ENCODE measurements at regions not wholly inside any gene's neighbourhood (a gene's known extent, or its start where the extent isn't known, plus 50 kb on each side); places are given as distances from the start of the nearest gene placed in this dataset.

DNA sequence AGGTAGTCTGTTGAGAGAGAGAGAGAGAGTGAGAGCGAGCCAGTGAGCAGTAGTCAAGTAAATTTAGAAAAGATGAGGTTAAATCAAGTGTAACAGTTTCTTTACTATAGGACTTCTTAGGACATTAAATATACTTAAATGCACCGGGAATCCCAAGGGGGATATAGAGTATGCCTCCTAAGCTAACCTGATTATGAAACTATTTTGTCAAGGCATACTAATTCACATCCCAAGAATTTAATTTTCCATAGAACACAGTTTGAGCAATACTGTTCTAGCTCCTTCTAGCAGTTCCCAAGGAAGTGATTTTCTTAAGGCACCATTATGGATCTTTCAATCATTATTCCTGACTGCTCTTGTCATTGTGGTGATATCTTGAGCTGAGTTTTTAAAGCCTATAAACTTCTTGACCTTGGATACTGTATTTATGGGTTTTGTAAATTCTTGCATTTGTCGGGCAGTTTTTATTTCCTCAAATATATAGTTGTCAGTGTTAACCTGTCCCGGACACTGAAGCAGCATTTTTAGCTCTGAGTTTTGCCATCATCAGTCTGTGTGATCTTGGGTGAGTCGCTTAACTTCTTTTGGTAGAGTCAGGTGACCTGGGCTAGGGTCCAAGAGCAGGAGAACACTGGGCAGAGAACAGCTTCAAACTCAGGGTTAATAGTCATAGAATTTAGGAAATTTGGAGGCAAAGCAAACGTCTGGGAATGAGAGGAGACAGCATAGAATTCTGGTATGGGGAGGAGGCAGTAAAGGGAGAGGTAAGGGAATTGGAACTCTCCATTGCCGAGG, 196.5 kb upstream of the FRMD6 start:
- H3K36me3 ChIP-seq (ENCODE audit: insufficient read depth, low read length): no peaks in the 10 kb centered on the region
- H3K9ac ChIP-seq (ENCODE audit: low read length): no peak overlapping the region
- H3K9me2 ChIP-seq (replicated peaks; ENCODE audit: insufficient read depth, low read length): no peaks in the 10 kb centered on the region
- no peaks in the 10 kb centered on the region for H3K4me1 ChIP-seq (ENCODE audit: low read length)
- no peak overlapping the region for H2AFZ ChIP-seq (ENCODE audit: low read length)
- DNase-seq: no peak
- no peaks in the 10 kb centered on the region for H3K79me2 ChIP-seq (ENCODE audit: low read length)
- no peaks in the 10 kb centered on the region for H3K27me3 ChIP-seq (ENCODE audit: low read length)
- H3K4me3 ChIP-seq (ENCODE audit: low read length): no peak overlapping the region
- no peak overlapping the region for H3K4me2 ChIP-seq (ENCODE audit: low read depth, low read length, poor library complexity, severe bottlenecking)
- no peaks in the 10 kb centered on the region for H4K20me1 ChIP-seq (ENCODE audit: insufficient read depth, low read depth, low read length)
- H3K9me3 ChIP-seq (ENCODE audit: low read length): no peaks in the 10 kb centered on the region
- H3K27ac ChIP-seq (ENCODE audit: low read length): no peak overlapping the region

DNA sequence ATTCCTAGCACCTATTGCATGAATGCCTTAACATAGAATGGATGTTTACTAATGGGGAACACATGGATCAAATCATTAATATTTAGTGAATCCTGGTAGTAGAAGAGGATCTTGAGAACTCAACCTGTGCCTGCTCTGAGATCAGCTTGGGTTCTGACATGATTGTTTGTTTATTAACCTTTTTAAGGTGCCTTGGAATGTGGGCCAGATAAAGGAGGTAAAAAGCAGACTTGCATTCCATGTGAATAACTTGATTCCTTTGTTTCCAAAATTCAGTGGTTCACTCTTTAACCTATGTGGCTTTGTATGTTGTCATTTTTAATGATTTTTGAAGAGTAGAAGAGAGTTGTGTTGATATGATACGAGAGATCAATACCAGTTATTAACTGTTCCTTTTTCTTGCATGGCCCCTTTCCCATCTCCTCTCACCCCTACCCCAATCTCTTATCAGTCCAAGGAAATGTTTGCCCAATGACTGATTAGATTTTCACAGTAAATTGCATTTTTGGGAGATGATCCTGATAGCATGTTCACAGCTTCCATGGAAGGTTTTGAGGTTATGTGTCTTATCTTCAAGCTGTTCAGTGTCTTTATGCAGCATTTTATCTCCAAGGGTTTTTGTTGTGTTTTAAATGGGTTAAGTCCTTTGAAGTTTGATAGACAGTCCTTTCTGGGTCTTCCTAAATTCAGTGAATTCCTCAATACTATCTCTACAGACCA, 193.7 kb upstream of the FRMD6 start:
- no peaks in the 10 kb centered on the region for H3K36me3 ChIP-seq (ENCODE audit: insufficient read depth, low read length)
- H3K9me2 ChIP-seq (replicated peaks; ENCODE audit: insufficient read depth, low read length): no peaks in the 10 kb centered on the region
- H3K79me2 ChIP-seq (ENCODE audit: low read length): no peaks in the 10 kb centered on the region
- no peak overlapping the region for H3K4me3 ChIP-seq (ENCODE audit: low read length)
- H3K9ac ChIP-seq (ENCODE audit: low read length): no peak overlapping the region
- no peak overlapping the region for H3K27ac ChIP-seq (ENCODE audit: low read length)
- no peaks in the 10 kb centered on the region for H3K27me3 ChIP-seq (ENCODE audit: low read length)
- no peak overlapping the region for H2AFZ ChIP-seq (ENCODE audit: low read length)
- DNase-seq: no peak
- H3K4me2 ChIP-seq (ENCODE audit: low read depth, low read length, poor library complexity, severe bottlenecking): no peak overlapping the region
- H3K9me3 ChIP-seq (ENCODE audit: low read length): no peaks in the 10 kb centered on the region
- no peaks in the 10 kb centered on the region for H3K4me1 ChIP-seq (ENCODE audit: low read length)
- no peaks in the 10 kb centered on the region for H4K20me1 ChIP-seq (ENCODE audit: insufficient read depth, low read depth, low read length)

DNA sequence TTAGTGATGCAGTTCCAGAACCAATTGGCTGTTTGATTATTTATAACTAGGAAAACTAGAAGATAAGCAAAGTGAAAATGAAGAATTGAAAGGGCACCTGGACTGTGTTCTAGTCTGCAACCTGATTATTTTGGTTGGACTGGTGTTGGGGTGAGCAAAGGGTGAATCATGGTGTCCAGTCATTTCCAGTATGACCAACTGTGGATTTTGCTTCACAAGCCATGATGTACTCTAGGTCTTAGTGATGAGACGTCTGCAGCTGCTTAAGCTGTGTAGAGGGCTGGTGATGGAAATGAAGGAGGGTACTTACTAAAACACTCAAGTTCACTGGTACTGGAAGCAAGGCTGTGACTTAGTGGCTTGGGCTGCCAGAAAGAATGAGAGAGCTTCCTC, 193.2 kb upstream of the FRMD6 start:
- H2AFZ ChIP-seq (ENCODE audit: low read length): no peak overlapping the region
- no peak overlapping the region for H3K27ac ChIP-seq (ENCODE audit: low read length)
- no peaks in the 10 kb centered on the region for H3K79me2 ChIP-seq (ENCODE audit: low read length)
- no peaks in the 10 kb centered on the region for H3K9me3 ChIP-seq (ENCODE audit: low read length)
- H3K27me3 ChIP-seq (ENCODE audit: low read length): no peaks in the 10 kb centered on the region
- no peaks in the 10 kb centered on the region for H3K36me3 ChIP-seq (ENCODE audit: insufficient read depth, low read length)
- no peaks in the 10 kb centered on the region for H3K9me2 ChIP-seq (replicated peaks; ENCODE audit: insufficient read depth, low read length)
- no peaks in the 10 kb centered on the region for H4K20me1 ChIP-seq (ENCODE audit: insufficient read depth, low read depth, low read length)
- H3K9ac ChIP-seq (ENCODE audit: low read length): no peak overlapping the region
- H3K4me3 ChIP-seq (ENCODE audit: low read length): no peak overlapping the region
- no peaks in the 10 kb centered on the region for H3K4me1 ChIP-seq (ENCODE audit: low read length)
- no peak overlapping the region for H3K4me2 ChIP-seq (ENCODE audit: low read depth, low read length, poor library complexity, severe bottlenecking)
- no peak for DNase-seq

DNA sequence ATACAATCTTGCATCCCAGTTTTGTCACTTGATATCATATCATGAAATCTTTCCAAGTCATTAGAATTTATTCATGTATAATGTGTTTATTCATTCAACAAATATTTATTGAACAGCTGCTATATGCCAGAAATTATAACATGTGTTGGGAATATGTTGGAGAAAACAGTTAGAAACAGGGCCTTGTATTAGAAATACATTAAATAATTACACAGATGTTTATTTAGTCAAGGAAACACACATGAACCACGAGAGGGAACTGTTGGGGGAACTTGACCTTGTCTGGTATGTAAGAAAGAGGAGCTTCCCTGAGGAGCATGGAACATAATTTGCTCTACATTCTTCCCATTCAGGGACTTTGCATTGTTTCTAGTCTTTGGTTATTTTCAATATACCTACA, 191.7 kb upstream of the FRMD6 start:
- Histone ChIP-seq H2AFZ (ENCODE audit: low read length) (no peak overlapping the region), H3K4me3 (ENCODE audit: low read length) (no peak overlapping the region), H3K36me3 (ENCODE audit: insufficient read depth, low read length) (no peaks in the 10 kb centered on the region), H3K27ac (ENCODE audit: low read length) (no peak overlapping the region), H4K20me1 (ENCODE audit: insufficient read depth, low read depth, low read length) (no peaks in the 10 kb centered on the region), H3K27me3 (ENCODE audit: low read length) (no peaks in the 10 kb centered on the region), H3K4me1 (ENCODE audit: low read length) (no peaks in the 10 kb centered on the region), H3K9me2 (replicated peaks; ENCODE audit: insufficient read depth, low read length) (no peaks in the 10 kb centered on the region), H3K4me2 (ENCODE audit: low read depth, low read length, poor library complexity, severe bottlenecking) (no peak overlapping the region), H3K9ac (ENCODE audit: low read length) (no peak overlapping the region), H3K9me3 (ENCODE audit: low read length) (no peaks in the 10 kb centered on the region), H3K79me2 (ENCODE audit: low read length) (no peaks in the 10 kb centered on the region)
- no peak for DNase-seq

DNA sequence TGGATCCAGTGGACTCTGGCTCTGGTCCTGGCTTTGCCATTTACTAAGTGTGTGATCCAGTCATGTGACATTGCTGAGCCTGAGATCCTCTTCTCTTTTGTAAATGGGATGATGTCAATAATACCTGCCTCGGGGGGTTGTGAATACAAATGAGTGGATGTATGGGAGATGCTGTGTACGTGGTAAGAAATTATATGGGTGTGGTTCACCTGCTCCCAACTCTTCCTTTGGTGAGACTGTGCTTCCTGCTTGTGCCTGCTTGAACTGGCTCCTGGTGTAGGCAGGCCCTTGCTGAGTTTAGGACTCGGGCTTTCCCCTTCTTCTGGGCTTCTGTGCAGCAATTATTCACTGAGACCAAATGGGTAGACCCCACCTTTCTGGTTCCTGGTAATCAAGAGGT, 189.5 kb upstream of the FRMD6 start:
- DNase-seq: no peak
- no peaks in the 10 kb centered on the region for H3K36me3 ChIP-seq (ENCODE audit: insufficient read depth, low read length)
- H3K4me1 ChIP-seq (ENCODE audit: low read length): no peaks in the 10 kb centered on the region

DNA sequence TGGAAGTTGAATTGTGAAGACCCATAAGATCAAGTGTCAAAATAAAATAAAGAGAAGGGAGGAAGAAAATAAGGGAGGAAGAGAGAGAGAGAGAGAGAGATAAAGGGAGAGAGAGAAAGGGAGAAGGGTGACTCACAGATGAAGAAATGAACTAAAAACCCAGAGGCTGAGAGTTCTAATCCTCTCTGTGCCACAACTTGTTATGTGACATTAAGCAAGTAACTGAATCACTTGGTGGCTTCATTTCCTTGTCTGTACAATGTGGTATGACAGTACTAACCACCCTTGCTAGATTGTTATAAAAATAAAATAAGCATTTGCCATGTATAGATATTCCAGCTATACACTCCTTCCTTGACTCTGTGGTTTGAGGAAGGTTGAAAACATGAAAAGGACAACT, 189.0 kb upstream of the FRMD6 start:
- Histone ChIP-seq H3K27ac (ENCODE audit: low read length) (no peak overlapping the region), H3K9me2 (replicated peaks; ENCODE audit: insufficient read depth, low read length) (no peaks in the 10 kb centered on the region), H3K9me3 (ENCODE audit: low read length) (no peaks in the 10 kb centered on the region), H3K36me3 (ENCODE audit: insufficient read depth, low read length) (no peaks in the 10 kb centered on the region), H3K4me3 (ENCODE audit: low read length) (no peak overlapping the region), H3K27me3 (ENCODE audit: low read length) (no peaks in the 10 kb centered on the region), H2AFZ (ENCODE audit: low read length) (no peak overlapping the region), H3K9ac (ENCODE audit: low read length) (no peak overlapping the region), H3K4me2 (ENCODE audit: low read depth, low read length, poor library complexity, severe bottlenecking) (no peak overlapping the region), H4K20me1 (ENCODE audit: insufficient read depth, low read depth, low read length) (no peaks in the 10 kb centered on the region), H3K79me2 (ENCODE audit: low read length) (no peaks in the 10 kb centered on the region), H3K4me1 (ENCODE audit: low read length) (no peaks in the 10 kb centered on the region)
- DNase-seq: no peak

More for the DNA sequence above, 189.5 kb upstream of the FRMD6 start:
- no peak overlapping the region for H3K4me3 ChIP-seq (ENCODE audit: low read length)
- no peaks in the 10 kb centered on the region for H4K20me1 ChIP-seq (ENCODE audit: insufficient read depth, low read depth, low read length)
- no peaks in the 10 kb centered on the region for H3K27me3 ChIP-seq (ENCODE audit: low read length)
- H3K4me2 ChIP-seq (ENCODE audit: low read depth, low read length, poor library complexity, severe bottlenecking): no peak overlapping the region
- no peak overlapping the region for H3K9ac ChIP-seq (ENCODE audit: low read length)
- no peak overlapping the region for H2AFZ ChIP-seq (ENCODE audit: low read length)
- H3K79me2 ChIP-seq (ENCODE audit: low read length): no peaks in the 10 kb centered on the region
- H3K27ac ChIP-seq (ENCODE audit: low read length): no peak overlapping the region
- no peaks in the 10 kb centered on the region for H3K9me3 ChIP-seq (ENCODE audit: low read length)
- H3K9me2 ChIP-seq (replicated peaks; ENCODE audit: insufficient read depth, low read length): no peaks in the 10 kb centered on the region

DNA sequence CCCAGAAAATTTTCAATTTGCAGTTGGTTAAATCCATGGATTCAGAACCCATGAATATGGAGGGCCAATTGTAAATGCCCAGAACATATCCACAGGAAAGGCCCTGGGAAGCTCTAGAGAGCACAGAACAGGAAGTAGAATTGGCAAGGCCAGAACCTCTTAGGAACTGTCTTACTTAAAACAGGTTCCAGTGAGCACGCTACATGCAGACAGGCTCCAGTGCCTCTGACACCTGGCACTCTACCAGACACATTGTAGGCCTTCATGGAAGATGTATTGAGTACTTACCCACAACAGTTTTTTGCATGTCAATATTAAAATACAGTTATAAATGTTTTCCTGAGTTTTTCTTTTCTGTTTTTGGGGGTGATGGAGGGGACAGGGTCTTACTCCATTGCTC, 188.2 kb upstream of the FRMD6 start:
- no peaks in the 10 kb centered on the region for H3K9me3 ChIP-seq (ENCODE audit: low read length)
- H3K9me2 ChIP-seq (replicated peaks; ENCODE audit: insufficient read depth, low read length): no peaks in the 10 kb centered on the region
- H4K20me1 ChIP-seq (ENCODE audit: insufficient read depth, low read depth, low read length): no peaks in the 10 kb centered on the region
- H3K27ac ChIP-seq (ENCODE audit: low read length): no peak overlapping the region
- no peaks in the 10 kb centered on the region for H3K4me1 ChIP-seq (ENCODE audit: low read length)
- no peak overlapping the region for H3K4me3 ChIP-seq (ENCODE audit: low read length)
- no peaks in the 10 kb centered on the region for H3K27me3 ChIP-seq (ENCODE audit: low read length)
- H3K9ac ChIP-seq (ENCODE audit: low read length): no peak overlapping the region
- H3K79me2 ChIP-seq (ENCODE audit: low read length): no peaks in the 10 kb centered on the region
- H2AFZ ChIP-seq (ENCODE audit: low read length): no peak overlapping the region
- no peaks in the 10 kb centered on the region for H3K36me3 ChIP-seq (ENCODE audit: insufficient read depth, low read length)
- H3K4me2 ChIP-seq (ENCODE audit: low read depth, low read length, poor library complexity, severe bottlenecking): no peak overlapping the region
- DNase-seq: no peak

DNA sequence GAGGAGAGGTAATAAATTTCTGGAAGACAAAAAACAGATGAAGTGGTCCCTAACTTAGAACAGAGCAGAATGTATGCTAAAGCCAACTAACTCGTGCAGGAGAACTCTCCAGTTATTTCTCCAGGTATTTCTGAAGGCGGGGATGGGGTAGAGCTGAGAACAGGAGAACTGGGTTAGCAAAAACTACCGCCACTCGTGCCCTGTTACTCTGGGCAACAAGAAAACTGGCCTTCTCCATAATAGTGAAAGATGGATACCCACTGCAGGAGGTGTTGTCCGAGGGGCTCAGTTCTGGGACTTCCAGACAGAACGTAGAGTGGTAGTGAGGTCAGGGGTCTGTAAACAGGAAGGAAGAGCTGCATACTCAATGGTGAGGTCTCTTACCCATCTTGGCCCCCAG, 187.3 kb upstream of the FRMD6 start:
- Histone ChIP-seq H3K27me3 (ENCODE audit: low read length) (no peaks in the 10 kb centered on the region), H3K4me2 (ENCODE audit: low read depth, low read length, poor library complexity, severe bottlenecking) (no peak overlapping the region), H3K4me1 (ENCODE audit: low read length) (no peaks in the 10 kb centered on the region), H2AFZ (ENCODE audit: low read length) (no peak overlapping the region), H3K4me3 (ENCODE audit: low read length) (no peak overlapping the region), H3K27ac (ENCODE audit: low read length) (no peak overlapping the region), H3K9me3 (ENCODE audit: low read length) (no peaks in the 10 kb centered on the region), H3K79me2 (ENCODE audit: low read length) (no peaks in the 10 kb centered on the region), H3K36me3 (ENCODE audit: insufficient read depth, low read length) (no peaks in the 10 kb centered on the region), H4K20me1 (ENCODE audit: insufficient read depth, low read depth, low read length) (no peaks in the 10 kb centered on the region), H3K9me2 (replicated peaks; ENCODE audit: insufficient read depth, low read length) (no peaks in the 10 kb centered on the region), H3K9ac (ENCODE audit: low read length) (no peak overlapping the region)
- DNase-seq: no peak
